Liver (tissue), 7 donors: ENCODE measurements at regions not wholly inside any gene's neighbourhood (a gene's known extent, or its start where the extent isn't known, plus 50 kb on each side); places are given as distances from the start of the nearest gene placed in this dataset.

Source experiments
- DNase-seq: peaks from one replicate; pipeline ENCODE4 v3.0.0-alpha.2; 2017; ENCODE audit warnings: low spot score
- H3K27ac ChIP-seq, 2 donors: one replicate each; pipeline ENCODE4 v1.7.0; 2013; ENCODE audit warnings: inconsistent platforms in 2 of 2, low read length in 2 of 2, control low read depth in 1 of 2, low read depth in 1 of 2, mild to moderate bottlenecking in 1 of 2
- H3K27me3 ChIP-seq, 4 donors: one replicate each; pipeline versions ENCODE4 v1.6.1 to v1.7.0; 2013; ENCODE audit warnings: low read length in 3 of 4, inconsistent platforms in 1 of 4, mild to moderate bottlenecking in 1 of 4, moderate library complexity in 1 of 4; ENCODE audit not compliant: control insufficient read depth in 4 of 4, insufficient read depth in 4 of 4
- H3K36me3 ChIP-seq, 4 donors: one replicate each; pipeline versions ENCODE4 v1.6.1 to v1.7.0; 2013; ENCODE audit warnings: low read length in 3 of 4, mild to moderate bottlenecking in 3 of 4, low read depth in 1 of 4, moderate library complexity in 1 of 4; ENCODE audit not compliant: control insufficient read depth in 4 of 4, insufficient read depth in 3 of 4
- H3K4me1 ChIP-seq, 4 donors: one replicate each; pipeline versions ENCODE4 v1.6.1 to v1.7.0; 2013; ENCODE audit warnings: low read length in 3 of 4, mild to moderate bottlenecking in 3 of 4, moderate library complexity in 1 of 4; ENCODE audit not compliant: control insufficient read depth in 4 of 4, insufficient read depth in 4 of 4
- H3K4me3 ChIP-seq, 3 donors: one replicate each; pipeline versions ENCODE4 v1.6.1 to v1.7.0; 2013; ENCODE audit warnings: low read length in 3 of 3, control low read depth in 1 of 3, low read depth in 1 of 3, mild to moderate bottlenecking in 1 of 3
- H3K9ac ChIP-seq, 2 donors: one replicate each; pipeline ENCODE4 v1.7.0; 2013; ENCODE audit warnings: low read length in 2 of 2, mild to moderate bottlenecking in 2 of 2, moderate library complexity in 2 of 2, control low read depth in 1 of 2, low read depth in 1 of 2
- H3K9me3 ChIP-seq, 4 donors: one replicate each; pipeline versions ENCODE4 v1.6.1 to v1.7.0; 2013; ENCODE audit warnings: low read length in 3 of 4; ENCODE audit not compliant: control insufficient read depth in 4 of 4
- ATF3 ChIP-seq: IDR thresholded peaks from 2 replicates; pipeline ENCODE4 v1.6.1; 2016; ENCODE audit warnings: antibody characterized with exemption
- EGR1 ChIP-seq, 2 donors: IDR thresholded peaks; 2 replicates each; pipeline ENCODE4 v1.6.1; 2016 to 2018; ENCODE audit warnings: antibody characterized with exemption in 2 of 2, low read depth in 2 of 2
- FOXA1 ChIP-seq: IDR thresholded peaks from 2 replicates; pipeline ENCODE4 v1.6.1; 2016; ENCODE audit warnings: antibody characterized with exemption
- FOXA2 ChIP-seq: IDR thresholded peaks from 2 replicates; pipeline ENCODE4 v1.6.1; 2016; ENCODE audit warnings: antibody characterized with exemption
- GABPA ChIP-seq, 2 donors: IDR thresholded peaks in 1 of 2; conservative IDR thresholded peaks in 1 of 2; 2 replicates each; pipeline ENCODE4 v1.6.1; 2016; ENCODE audit warnings: antibody characterized with exemption in 2 of 2, mild to moderate bottlenecking in 1 of 2, moderate library complexity in 1 of 2
- HNF4A ChIP-seq, 2 donors: conservative IDR thresholded peaks; 2 replicates each; pipeline ENCODE4 v1.6.1; 2016; ENCODE audit warnings: antibody characterized with exemption in 2 of 2, mild to moderate bottlenecking in 2 of 2
- HNF4G ChIP-seq: IDR thresholded peaks from 2 replicates; pipeline ENCODE4 v1.6.1; 2016; ENCODE audit warnings: antibody characterized with exemption
- JUND ChIP-seq, 2 donors: IDR thresholded peaks; 2 replicates each; pipeline ENCODE4 v1.6.1; 2016; ENCODE audit warnings: antibody characterized with exemption in 2 of 2
- MAX ChIP-seq: IDR thresholded peaks from 2 replicates; pipeline ENCODE4 v1.6.1; 2016; ENCODE audit warnings: antibody characterized with exemption
- NR2F2 ChIP-seq: IDR thresholded peaks from 2 replicates; pipeline ENCODE4 v1.6.1; 2016; ENCODE audit warnings: antibody characterized with exemption
- RAD21 ChIP-seq, 2 donors: IDR thresholded peaks; 2 replicates each; pipeline ENCODE4 v1.6.1; 2016; ENCODE audit warnings: antibody characterized with exemption in 2 of 2, mild to moderate bottlenecking in 2 of 2
- RXRA ChIP-seq, 2 donors: IDR thresholded peaks; 2 replicates each; pipeline ENCODE4 v1.6.1; 2017 to 2018; ENCODE audit warnings: antibody characterized with exemption in 2 of 2, mild to moderate bottlenecking in 1 of 2
- SP1 ChIP-seq: IDR thresholded peaks from 2 replicates; pipeline ENCODE4 v1.6.1; 2018; ENCODE audit warnings: antibody characterized with exemption, mild to moderate bottlenecking
- TAF1 ChIP-seq: conservative IDR thresholded peaks from 2 replicates; pipeline ENCODE4 v1.6.1; 2016; ENCODE audit warnings: antibody characterized with exemption, mild to moderate bottlenecking
- WGBS: extraction: QIAGEN DNeasy Blood & Tissue Kit; methylation state at CpG from one replicate; pipeline ENCODE4 v1.1.7; 2013; 5-methylcytosine and 5-hydroxymethylcytosine counted together
- TF ChIP-seq, protein P1 (sequence below): IDR thresholded peaks from 2 replicates; pipeline ENCODE4 v1.6.1; 2016; ENCODE audit warnings: antibody characterized with exemption
- donor health status: healthy.
- donor health status: healthy.
- donor health status: healthy.
- donor health status: healthy.

- Histone ChIP-seq H3K4me3 (no peak overlapping the region), H3K9ac (no peak overlapping the region), H3K27ac (no peak overlapping the region), H3K36me3 (no peaks in the 10 kb centered on the region), H3K27me3 (peaks cover 0 to 2% (median 0%) of the 10 kb centered on the region in 4 donors), H3K9me3 (no peaks in the 10 kb centered on the region), H3K4me1 (no peaks in the 10 kb centered on the region)
- 89% methylated on average over 1 of the region's 1 CpG for WGBS
- DNase-seq: no peak
- no peak for TF ChIP-seq RXRA (IDR thresholded peaks at IDR 0.05)
- no peak for TF ChIP-seq TAF1
These were observed 878.1 kb downstream of the CENPC start for GRCh38 chr4:66667249-66667648.

DNA sequence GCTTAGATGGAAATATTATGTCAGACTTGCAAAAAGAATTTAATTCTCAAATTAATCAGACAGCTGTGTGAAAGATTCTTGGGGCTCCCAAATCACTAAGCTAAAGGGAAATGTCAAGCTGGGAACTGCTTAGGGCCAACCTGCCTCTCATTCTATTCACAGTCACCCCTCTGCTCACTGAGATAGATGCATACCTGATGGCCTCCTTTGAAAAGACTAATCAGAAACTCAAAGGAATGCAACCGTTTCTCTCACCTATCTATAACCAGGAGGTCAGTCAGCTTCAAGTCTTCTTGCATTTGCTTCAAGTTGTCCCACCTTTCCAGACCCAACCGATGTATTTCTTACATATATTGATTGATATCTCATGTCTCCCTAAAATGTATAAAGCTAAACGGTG lies 882.7 kb downstream of the CENPC start:
- Histone ChIP-seq H3K36me3 (no peaks in the 10 kb centered on the region), H3K9me3 (no peaks in the 10 kb centered on the region), H3K27me3 (no peaks in the 10 kb centered on the region), H3K27ac (no peak overlapping the region), H3K9ac (no peak overlapping the region), H3K4me1 (no peaks in the 10 kb centered on the region), H3K4me3 (no peak overlapping the region)
- 56% methylated on average over 3 of the region's 3 CpGs for WGBS
- TF ChIP-seq JUND (IDR thresholded peaks at IDR 0.05) (no peak), TAF1 (no peak), MAX (no peak)
- no peak for DNase-seq

GRCh38 chr4:66658809-66659208 lies 886.5 kb downstream of the CENPC start:
- no peak overlapping the region for H3K4me3 ChIP-seq

DNA sequence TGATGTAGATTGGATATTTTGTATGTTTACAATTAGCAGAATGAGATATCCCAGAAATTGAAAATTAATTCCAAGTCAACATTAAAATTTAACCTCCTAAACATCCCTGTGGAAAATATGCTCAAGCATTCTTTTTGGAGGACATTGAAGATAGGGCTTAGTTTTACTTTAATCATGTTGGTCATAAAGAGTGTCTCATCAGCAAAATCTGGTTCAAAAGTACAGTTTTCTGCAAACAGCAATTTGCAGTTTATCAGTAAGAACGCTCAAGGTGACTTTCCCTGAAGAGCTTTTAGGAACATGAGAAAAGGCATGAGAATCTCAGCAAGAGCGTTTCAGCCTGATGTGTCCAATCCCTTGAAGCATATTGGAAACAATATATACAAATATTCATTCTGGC lies 889.8 kb downstream of the CENPC start:
- no peak overlapping the region for H3K27ac ChIP-seq
- WGBS: 78% methylated on average over 2 of the region's 2 CpGs
- H3K36me3 ChIP-seq: no peaks in the 10 kb centered on the region
- H3K4me1 ChIP-seq: no peaks in the 10 kb centered on the region
- no peak overlapping the region for H3K9ac ChIP-seq
- no peaks in the 10 kb centered on the region for H3K9me3 ChIP-seq
- no peak for DNase-seq
- H3K27me3 ChIP-seq: no peaks in the 10 kb centered on the region
- TF ChIP-seq FOXA1 (no peak), EGR1 (IDR thresholded peaks at IDR 0.05; ENCODE audit: low read depth in 2 of 2) (no peak), FOXA2 (no peak), SP1 (no peak), GABPA (IDR thresholded peaks at IDR 0.05 in 1 of 2, conservative IDR thresholded peaks at IDR 0.05 in 1 of 2) (no peak), HNF4A (conservative IDR thresholded peaks at IDR 0.05) (no peak), HNF4G (no peak), RXRA (IDR thresholded peaks at IDR 0.05) (no peak)
- no peak overlapping the region for H3K4me3 ChIP-seq

More at GRCh38 chr4:66658809-66659208, 886.5 kb downstream of the CENPC start:
- WGBS: 39% methylated on average over 2 of the region's 2 CpGs
- no peak for DNase-seq
- no peak overlapping the region for H3K9ac ChIP-seq
- H3K4me1 ChIP-seq: no peaks in the 10 kb centered on the region
- no peaks in the 10 kb centered on the region for H3K27me3 ChIP-seq
- H3K36me3 ChIP-seq: no peaks in the 10 kb centered on the region
- no peak for TF ChIP-seq ATF3
- TF ChIP-seq TAF1: no peak
- TF ChIP-seq FOXA2: no peak
- TF ChIP-seq, protein P1, sequence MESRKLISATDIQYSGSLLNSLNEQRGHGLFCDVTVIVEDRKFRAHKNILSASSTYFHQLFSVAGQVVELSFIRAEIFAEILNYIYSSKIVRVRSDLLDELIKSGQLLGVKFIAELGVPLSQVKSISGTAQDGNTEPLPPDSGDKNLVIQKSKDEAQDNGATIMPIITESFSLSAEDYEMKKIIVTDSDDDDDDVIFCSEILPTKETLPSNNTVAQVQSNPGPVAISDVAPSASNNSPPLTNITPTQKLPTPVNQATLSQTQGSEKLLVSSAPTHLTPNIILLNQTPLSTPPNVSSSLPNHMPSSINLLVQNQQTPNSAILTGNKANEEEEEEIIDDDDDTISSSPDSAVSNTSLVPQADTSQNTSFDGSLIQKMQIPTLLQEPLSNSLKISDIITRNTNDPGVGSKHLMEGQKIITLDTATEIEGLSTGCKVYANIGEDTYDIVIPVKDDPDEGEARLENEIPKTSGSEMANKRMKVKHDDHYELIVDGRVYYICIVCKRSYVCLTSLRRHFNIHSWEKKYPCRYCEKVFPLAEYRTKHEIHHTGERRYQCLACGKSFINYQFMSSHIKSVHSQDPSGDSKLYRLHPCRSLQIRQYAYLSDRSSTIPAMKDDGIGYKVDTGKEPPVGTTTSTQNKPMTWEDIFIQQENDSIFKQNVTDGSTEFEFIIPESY: no peak
- no peak for TF ChIP-seq JUND (IDR thresholded peaks at IDR 0.05)
- no peak for TF ChIP-seq NR2F2
- no peak for TF ChIP-seq RAD21 (IDR thresholded peaks at IDR 0.05)
- no peak for TF ChIP-seq HNF4A (conservative IDR thresholded peaks at IDR 0.05)
- no peak for TF ChIP-seq EGR1 (IDR thresholded peaks at IDR 0.05; ENCODE audit: low read depth in 2 of 2)
- no peaks in the 10 kb centered on the region for H3K9me3 ChIP-seq
- H3K27ac ChIP-seq: no peak overlapping the region
